Activated CD4-positive, alpha-beta memory T cell treated with anti-CD3 and anti-CD28 coated beads, Interleukin-2, amount 10 ng/mL, durations not matched to agents 7 days and 5 days (primary cell): ENCODE measurements at regions not wholly inside any gene's neighbourhood (a gene's known extent, or its start where the extent isn't known, plus 50 kb on each side); places are given as distances from the start of the nearest gene placed in this dataset.

Experiments used
- CTCF ChIA-PET: fragments of 350-600 bp; sonication (Branson Sonifier 250); formaldehyde crosslinking; loops from one replicate; lab custom pipeline; 2021; ENCODE audit warnings: antibody characterized with exemption, inconsistent platforms; lab: Charles Lee
- POLR2A ChIA-PET: fragments of 350-600 bp; sonication (Branson Sonifier 250); formaldehyde crosslinking; loops from one replicate; lab custom pipeline; 2021; ENCODE audit warnings: antibody characterized with exemption; lab: Charles Lee
- DNase-seq: peaks from one replicate; pipeline ENCODE4 v3.0.0-alpha.2; 2020
- H3K27ac Mint-ChIP-seq: one replicate; pipeline ENCODE4 v1.8.0; 2021; ENCODE audit warnings: mild to moderate bottlenecking, mixed read lengths
- H3K27me3 Mint-ChIP-seq: one replicate; pipeline ENCODE4 v1.8.0; 2021; ENCODE audit warnings: mixed read lengths
- H3K36me3 Mint-ChIP-seq: one replicate; pipeline ENCODE4 v1.8.0; 2021; ENCODE audit warnings: low read depth, mixed read lengths
- H3K4me1 Mint-ChIP-seq: one replicate; pipeline ENCODE4 v1.8.0; 2021; ENCODE audit warnings: mixed read lengths
- H3K4me3 Mint-ChIP-seq: one replicate; pipeline ENCODE4 v1.8.0; 2021; ENCODE audit warnings: mild to moderate bottlenecking, mixed read lengths
- H3K9me3 Mint-ChIP-seq: one replicate; pipeline ENCODE4 v1.8.0; 2021; ENCODE audit warnings: mixed read lengths

DNA sequence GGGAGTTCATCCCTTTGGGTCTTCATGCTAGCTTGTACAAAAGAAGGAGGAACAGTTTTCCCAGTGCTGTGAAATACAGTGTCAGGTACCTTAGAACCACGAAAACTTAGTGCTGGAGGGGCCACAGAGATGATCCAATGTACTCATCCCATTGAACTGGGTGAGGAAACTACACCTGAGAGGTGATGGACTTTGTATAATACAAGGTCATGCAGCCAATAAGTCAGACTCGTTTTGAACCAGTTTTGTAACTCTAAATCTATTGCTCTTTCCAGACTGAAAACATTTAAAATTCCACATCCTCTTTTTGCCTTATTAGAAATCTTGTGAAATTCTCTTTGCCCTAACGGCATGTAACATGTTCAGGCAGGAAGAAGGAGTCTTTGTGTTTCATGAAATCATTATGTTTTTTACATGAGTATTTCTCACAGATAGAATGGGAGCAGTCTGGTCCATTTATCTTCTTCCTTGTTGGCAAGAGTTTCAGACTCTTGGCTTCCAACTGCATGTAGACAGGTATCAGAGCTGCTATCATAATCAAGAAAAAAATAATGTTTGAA lies 146.8 kb upstream of the FBXL7 start:
- Mint-ChIP-seq H3K9me3 (peaks cover 7% of the 10 kb centered on the region), H3K36me3 (no peaks in the 10 kb centered on the region), H3K27me3 (no peaks in the 10 kb centered on the region), H3K4me1 (no peaks in the 10 kb centered on the region), H3K27ac (no peak overlapping the region), H3K4me3 (no peak overlapping the region)
- ChIA-PET CTCF (no interaction called here), POLR2A (no interaction called here)
- no peak for DNase-seq

DNA sequence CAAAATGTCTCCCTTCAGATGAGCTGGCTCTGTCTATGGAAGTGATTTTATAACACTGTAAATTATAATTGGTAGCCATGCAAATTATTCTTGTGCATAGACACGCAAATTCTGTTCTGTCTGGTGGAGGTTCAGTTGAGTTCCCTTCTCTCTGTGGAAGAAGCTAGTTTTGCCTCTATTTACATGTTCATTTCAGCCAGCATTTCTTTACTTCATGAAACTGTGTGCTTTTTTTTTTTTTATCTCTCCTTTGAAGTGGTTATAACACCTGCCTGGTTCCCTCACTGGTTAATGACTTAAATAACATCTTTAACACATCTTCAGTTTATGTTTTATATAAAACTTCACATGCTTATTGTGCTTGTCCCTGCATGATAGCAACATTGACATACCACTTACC lies 149.4 kb upstream of the FBXL7 start:
- CTCF ChIA-PET, result no interaction called here
- POLR2A ChIA-PET, result no interaction called here
- no peaks in the 10 kb centered on the region for H3K4me1 Mint-ChIP-seq
- no peak for DNase-seq
- no peaks in the 10 kb centered on the region for H3K36me3 Mint-ChIP-seq
- no peak overlapping the region for H3K27ac Mint-ChIP-seq
- H3K9me3 Mint-ChIP-seq, result peaks cover 3% of the 10 kb centered on the region
- no peak overlapping the region for H3K4me3 Mint-ChIP-seq
- no peaks in the 10 kb centered on the region for H3K27me3 Mint-ChIP-seq

- DNase-seq, result no peak
- Mint-ChIP-seq H3K27me3 (no peaks in the 10 kb centered on the region), H3K36me3 (no peaks in the 10 kb centered on the region), H3K27ac (no peak overlapping the region), H3K4me1 (no peaks in the 10 kb centered on the region), H3K9me3 (peaks cover 8% of the 10 kb centered on the region), H3K4me3 (no peak overlapping the region)
- POLR2A ChIA-PET, result no interaction called here
- CTCF ChIA-PET, result no interaction called here
Observed at GRCh38 chr5:15346738-15347137, 153.2 kb upstream of the FBXL7 start.

DNA sequence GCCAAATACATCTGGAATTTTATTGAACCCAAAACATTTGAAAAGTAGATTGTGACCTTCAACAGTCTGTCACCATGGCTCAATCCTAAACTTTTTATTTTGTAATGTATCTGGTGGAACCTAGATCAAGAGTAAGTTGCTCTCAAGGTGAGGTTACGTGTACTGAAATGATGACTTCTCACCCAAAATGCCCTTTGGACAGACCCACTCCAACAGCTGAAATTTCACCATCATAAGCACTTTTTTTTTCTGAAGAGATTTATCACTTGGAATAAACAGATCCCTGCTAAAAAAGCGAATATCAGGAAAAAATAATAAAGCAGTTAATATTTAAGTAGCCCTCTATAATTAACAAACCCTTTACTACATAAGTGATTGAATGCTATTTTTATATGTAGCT lies 155.0 kb upstream of the FBXL7 start:
- no peaks in the 10 kb centered on the region for H3K27me3 Mint-ChIP-seq
- peaks cover 8% of the 10 kb centered on the region for H3K9me3 Mint-ChIP-seq
- POLR2A ChIA-PET, result no interaction called here
- no peak for DNase-seq
- CTCF ChIA-PET, result no interaction called here
- H3K4me3 Mint-ChIP-seq, result no peak overlapping the region
- H3K27ac Mint-ChIP-seq, result no peak overlapping the region
- H3K36me3 Mint-ChIP-seq, result no peaks in the 10 kb centered on the region
- H3K4me1 Mint-ChIP-seq, result no peaks in the 10 kb centered on the region

DNA sequence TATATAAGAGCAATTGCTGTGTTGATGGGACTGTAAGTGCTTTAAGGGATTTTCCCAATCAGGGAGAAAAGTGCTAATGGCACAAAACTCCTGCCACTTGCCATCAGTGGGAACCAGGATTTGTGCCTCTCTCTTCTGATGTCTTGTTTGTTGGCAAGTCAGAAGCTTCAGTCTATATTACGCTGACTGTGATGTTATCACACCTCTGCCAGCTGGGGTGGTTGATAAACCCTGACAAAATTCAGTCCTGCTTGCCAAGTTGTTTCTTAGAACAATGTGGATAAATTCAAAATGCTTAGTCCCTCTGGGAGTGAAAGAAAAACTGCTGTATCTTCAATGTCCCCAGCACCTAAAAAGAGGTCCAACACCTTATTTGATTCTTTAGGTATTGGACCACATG lies 161.4 kb upstream of the FBXL7 start:
- Mint-ChIP-seq H3K27ac (no peak overlapping the region), H3K27me3 (no peaks in the 10 kb centered on the region), H3K36me3 (no peaks in the 10 kb centered on the region), H3K9me3 (peaks cover 6% of the 10 kb centered on the region), H3K4me1 (no peaks in the 10 kb centered on the region), H3K4me3 (no peak overlapping the region)
- CTCF ChIA-PET, result no interaction called here
- POLR2A ChIA-PET, result no interaction called here
- DNase-seq, result no peak

DNA sequence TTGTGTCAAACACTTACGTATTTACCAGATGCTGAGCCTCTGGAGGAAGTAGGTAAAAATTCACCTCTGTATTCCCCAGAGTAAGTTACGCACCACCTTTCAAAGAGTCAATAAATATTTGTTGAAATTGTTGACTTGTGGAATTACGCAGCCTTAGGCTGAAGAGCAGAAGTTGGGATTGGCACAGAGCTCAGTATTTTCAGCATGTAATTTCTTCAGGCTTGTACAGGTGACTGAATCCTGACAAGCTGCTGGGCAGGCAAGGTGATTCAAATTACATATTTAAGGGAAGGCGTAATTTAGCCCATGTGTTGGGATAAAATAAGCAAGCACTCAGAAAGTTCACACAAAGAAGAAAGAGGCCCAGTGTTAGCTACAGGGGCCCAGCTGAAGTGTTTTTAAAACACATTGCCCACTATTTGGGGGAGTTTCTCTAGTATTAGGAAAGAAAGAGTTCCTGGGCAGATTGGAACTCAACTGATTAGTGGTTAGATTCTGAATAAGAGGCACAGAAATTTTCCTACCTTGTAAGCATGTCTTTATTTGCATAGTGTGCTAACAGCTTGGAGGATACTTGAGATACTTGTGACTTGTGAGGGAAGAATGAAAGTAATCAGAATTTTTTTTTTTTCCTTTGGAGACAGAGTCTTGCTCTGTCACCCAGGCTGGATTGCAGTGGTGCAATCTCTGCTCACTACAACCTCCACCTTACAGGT lies 165.3 kb upstream of the FBXL7 start:
- no peaks in the 10 kb centered on the region for H3K27me3 Mint-ChIP-seq
- H3K4me1 Mint-ChIP-seq, result no peaks in the 10 kb centered on the region
- H3K9me3 Mint-ChIP-seq, result peaks cover 6% of the 10 kb centered on the region
- H3K27ac Mint-ChIP-seq, result no peak overlapping the region
- ChIA-PET POLR2A (no interaction called here), CTCF (no interaction called here)
- H3K36me3 Mint-ChIP-seq, result no peaks in the 10 kb centered on the region
- no peak for DNase-seq
- H3K4me3 Mint-ChIP-seq, result no peak overlapping the region

GRCh38 chr5:15333091-15333490 lies 166.9 kb upstream of the FBXL7 start:
- H3K27me3 Mint-ChIP-seq, result no peaks in the 10 kb centered on the region
- CTCF ChIA-PET, result no interaction called here
- H3K4me1 Mint-ChIP-seq, result no peaks in the 10 kb centered on the region
- H3K9me3 Mint-ChIP-seq, result peaks cover 6% of the 10 kb centered on the region
- POLR2A ChIA-PET, result no interaction called here
- no peak for DNase-seq
- no peak overlapping the region for H3K4me3 Mint-ChIP-seq
- no peaks in the 10 kb centered on the region for H3K36me3 Mint-ChIP-seq
- H3K27ac Mint-ChIP-seq, result no peak overlapping the region

DNA sequence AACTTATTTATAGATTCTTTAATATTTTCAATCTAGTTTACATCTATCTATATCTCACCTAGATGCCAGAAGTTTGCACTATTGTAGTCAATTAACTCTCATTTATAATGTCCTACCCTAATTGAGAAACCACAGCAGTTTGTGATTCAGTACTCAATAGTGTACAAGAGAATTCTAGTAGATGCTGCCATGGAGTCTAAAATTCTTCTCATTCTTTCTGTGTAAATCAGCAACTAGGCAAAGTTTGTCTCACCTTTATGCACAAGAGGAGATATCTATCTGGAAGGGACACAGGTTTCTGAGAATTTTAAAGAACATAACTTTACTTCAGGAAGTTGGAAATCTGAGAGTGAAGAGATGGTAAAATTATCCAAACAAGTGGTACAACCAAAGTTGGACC lies 173.0 kb upstream of the FBXL7 start:
- peaks cover 2% of the 10 kb centered on the region for H3K9me3 Mint-ChIP-seq
- H3K27me3 Mint-ChIP-seq, result no peaks in the 10 kb centered on the region

GRCh38 chr5:15326471-15326870 lies 173.5 kb upstream of the FBXL7 start:
- CTCF ChIA-PET, result no interaction called here
- Mint-ChIP-seq H3K27ac (no peak overlapping the region), H3K4me1 (no peaks in the 10 kb centered on the region), H3K9me3 (peaks cover 2% of the 10 kb centered on the region), H3K36me3 (no peaks in the 10 kb centered on the region), H3K4me3 (no peak overlapping the region), H3K27me3 (no peaks in the 10 kb centered on the region)
- POLR2A ChIA-PET, result no interaction called here
- no peak for DNase-seq

More for the DNA sequence above, 173.0 kb upstream of the FBXL7 start:
- POLR2A ChIA-PET, result no interaction called here
- Mint-ChIP-seq H3K4me3 (no peak overlapping the region), H3K27ac (no peak overlapping the region), H3K36me3 (no peaks in the 10 kb centered on the region), H3K4me1 (no peaks in the 10 kb centered on the region)
- CTCF ChIA-PET, result no interaction called here
- no peak for DNase-seq

GRCh38 chr5:15322421-15322820 lies 177.6 kb upstream of the FBXL7 start:
- H3K9me3 Mint-ChIP-seq, result no peaks in the 10 kb centered on the region
- no peak overlapping the region for H3K27ac Mint-ChIP-seq
- CTCF ChIA-PET, result no interaction called here
- H3K4me1 Mint-ChIP-seq, result no peaks in the 10 kb centered on the region
- H3K4me3 Mint-ChIP-seq, result no peak overlapping the region
- POLR2A ChIA-PET, result no interaction called here
- no peaks in the 10 kb centered on the region for H3K27me3 Mint-ChIP-seq
- DNase-seq, result no peak
- H3K36me3 Mint-ChIP-seq, result no peaks in the 10 kb centered on the region

DNA sequence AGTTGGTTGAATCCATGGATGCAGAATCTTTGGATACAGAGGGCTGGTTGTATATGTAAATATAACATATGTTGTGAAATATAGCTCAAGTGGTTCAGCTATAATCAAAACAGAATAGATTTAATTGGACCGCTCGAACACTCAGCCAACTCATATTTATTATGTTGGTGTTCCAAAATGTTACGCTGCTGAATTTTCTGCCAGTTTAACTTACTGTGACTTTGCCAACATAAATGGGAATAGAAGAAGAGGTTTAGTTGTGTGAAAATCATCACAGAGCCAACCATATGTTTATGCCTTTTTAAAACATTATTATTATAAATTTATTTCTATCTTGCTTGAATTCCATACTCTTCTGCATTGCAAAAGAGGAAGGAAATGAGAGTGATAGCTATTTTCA lies 178.2 kb upstream of the FBXL7 start:
- H3K27me3 Mint-ChIP-seq, result no peaks in the 10 kb centered on the region
- no peak overlapping the region for H3K4me3 Mint-ChIP-seq
- no peak overlapping the region for H3K27ac Mint-ChIP-seq
- CTCF ChIA-PET, result no interaction called here
- no peaks in the 10 kb centered on the region for H3K36me3 Mint-ChIP-seq
- DNase-seq, result no peak
- H3K4me1 Mint-ChIP-seq, result no peaks in the 10 kb centered on the region
- POLR2A ChIA-PET, result no interaction called here
- H3K9me3 Mint-ChIP-seq, result no peaks in the 10 kb centered on the region

DNA sequence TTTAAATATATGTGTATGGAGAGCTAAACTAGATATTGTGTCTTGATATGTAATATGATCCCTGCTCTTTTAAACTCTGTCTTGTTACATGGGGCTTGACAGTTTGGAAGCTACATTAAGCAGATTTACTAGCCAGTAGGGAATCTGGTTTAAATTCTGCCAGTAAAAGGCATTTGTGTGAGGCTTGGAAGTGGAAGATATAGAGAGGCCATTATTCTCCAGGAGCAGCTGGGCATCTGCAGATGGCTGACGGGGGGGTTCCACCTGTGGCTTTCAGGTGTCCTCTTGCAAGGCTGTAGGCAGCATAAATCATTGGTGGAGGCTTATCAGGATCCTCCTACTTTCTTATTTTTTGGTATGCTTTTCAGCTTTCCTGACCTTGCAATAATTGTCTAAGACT lies 179.1 kb upstream of the FBXL7 start:
- POLR2A ChIA-PET, result no interaction called here
- CTCF ChIA-PET, result no interaction called here
- Mint-ChIP-seq H3K27ac (no peak overlapping the region), H3K4me1 (no peaks in the 10 kb centered on the region), H3K36me3 (no peaks in the 10 kb centered on the region), H3K27me3 (no peaks in the 10 kb centered on the region), H3K9me3 (no peaks in the 10 kb centered on the region), H3K4me3 (no peak overlapping the region)
- DNase-seq, result no peak

DNA sequence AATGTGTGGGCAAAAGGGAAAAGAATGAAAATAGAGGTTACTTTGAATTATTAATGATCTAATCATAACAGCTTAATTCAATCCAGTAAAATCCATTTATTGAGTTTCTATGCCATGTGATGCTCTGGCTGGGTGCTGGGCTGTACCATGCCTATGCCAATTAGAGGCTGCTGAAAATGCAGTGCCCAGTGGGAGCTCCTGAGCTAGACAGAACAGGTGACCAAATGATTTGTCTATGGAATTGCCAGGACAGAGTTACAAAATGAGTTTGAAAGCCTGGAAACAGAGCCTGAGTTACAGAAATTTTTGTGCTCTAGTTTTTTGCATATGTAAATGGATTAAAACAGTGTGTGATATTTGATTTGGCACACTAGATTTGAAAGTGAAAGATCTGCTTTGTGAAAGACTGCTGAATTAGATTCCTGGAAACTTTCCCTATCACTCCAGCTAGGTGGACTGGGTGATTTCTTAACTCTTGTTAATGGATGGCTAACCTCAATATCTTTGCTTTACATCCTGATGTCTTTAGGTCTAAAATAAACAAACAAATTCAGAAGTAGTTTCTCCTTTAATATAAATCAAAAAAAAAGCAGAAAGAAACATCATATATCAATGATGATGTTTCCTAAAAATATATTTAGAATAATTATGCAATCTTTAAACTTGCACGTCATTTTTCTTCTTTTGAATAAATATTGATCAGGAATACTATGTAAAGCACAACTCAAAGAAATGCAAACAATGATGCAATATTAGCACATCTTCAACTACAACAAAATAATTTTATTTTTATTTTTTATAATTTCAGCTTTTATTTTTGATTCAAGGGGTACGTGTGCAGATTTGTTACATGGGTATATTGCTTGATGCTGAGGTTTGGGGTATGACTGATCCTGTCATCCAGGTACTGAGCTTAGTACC lies 194.8 kb upstream of the FBXL7 start:
- Mint-ChIP-seq H3K4me3 (no peak overlapping the region), H3K9me3 (peaks cover 11% of the 10 kb centered on the region), H3K27ac (no peak overlapping the region), H3K4me1 (no peaks in the 10 kb centered on the region), H3K36me3 (no peaks in the 10 kb centered on the region), H3K27me3 (no peaks in the 10 kb centered on the region)
- ChIA-PET CTCF (no interaction called here), POLR2A (no interaction called here)
- DNase-seq, result no peak
